MM.1S (cell line): ENCODE measurements at regions not wholly inside any gene's neighbourhood (a gene's known extent, or its start where the extent isn't known, plus 50 kb on each side); places are given as distances from the start of the nearest gene placed in this dataset.

Experiments used
- DNase-seq: peaks from one replicate; pipeline ENCODE4 v3.0.0-alpha.2; 2015
- H2AFZ ChIP-seq: fragments of 300-600 bp; sonication (generic); 2 replicates; pipeline ENCODE4 v1.6.0; 2016; ENCODE audit warnings: antibody characterized with exemption, low read length
- H3F3A ChIP-seq: fragments of 300-600 bp; sonication (generic); 2 replicates; pipeline ENCODE4 v1.6.1; 2016; ENCODE audit warnings: mild to moderate bottlenecking, antibody characterized with exemption, low read length, moderate library complexity, mixed read lengths; ENCODE audit not compliant: insufficient read depth
- H3K27ac ChIP-seq: fragments of 300-600 bp; sonication (generic); 2 replicates; pipeline ENCODE4 v1.5.1; 2016; ENCODE audit warnings: mild to moderate bottlenecking, low read length
- H3K27me3 ChIP-seq: fragments of 300-600 bp; sonication (generic); replicated peaks from 2 replicates; pipeline ENCODE4 v1.6.0; 2016; ENCODE audit warnings: low read length; ENCODE audit not compliant: insufficient read depth
- H3K36me3 ChIP-seq: fragments of 300-600 bp; sonication (generic); replicated peaks from 2 replicates; pipeline ENCODE4 v1.6.1; 2016; ENCODE audit warnings: mild to moderate bottlenecking, low read length, mixed read lengths; ENCODE audit not compliant: insufficient read depth
- H3K4me1 ChIP-seq: fragments of 300-600 bp; sonication (generic); 2 replicates; pipeline ENCODE4 v1.6.1; 2016; ENCODE audit warnings: low read length, mixed read lengths
- H3K4me2 ChIP-seq: fragments of 300-600 bp; sonication (generic); 2 replicates; pipeline ENCODE4 v1.6.0; 2016; ENCODE audit warnings: low read depth, low read length
- H3K4me3 ChIP-seq: fragments of 300-600 bp; sonication (generic); 2 replicates; pipeline ENCODE4 v1.5.1; 2016; ENCODE audit warnings: low read length, mixed read lengths
- H3K79me2 ChIP-seq: fragments of 300-600 bp; sonication (generic); 2 replicates; pipeline ENCODE4 v1.6.1; 2016; ENCODE audit warnings: mixed run types, low read length, mixed read lengths
- H3K9ac ChIP-seq: fragments of 300-600 bp; sonication (generic); 2 replicates; pipeline ENCODE4 v1.6.1; 2016; ENCODE audit warnings: low read length, mixed read lengths
- H3K9me2 ChIP-seq: fragments of 300-600 bp; sonication (generic); replicated peaks from 2 replicates; pipeline ENCODE4 v1.6.1; 2016; ENCODE audit warnings: mild to moderate bottlenecking, low read length, mixed read lengths; ENCODE audit not compliant: insufficient read depth
- H3K9me3 ChIP-seq: fragments of 300-600 bp; sonication (generic); replicated peaks from 2 replicates; pipeline ENCODE4 v1.6.1; 2016; ENCODE audit warnings: mild to moderate bottlenecking, low read length, mixed read lengths; ENCODE audit not compliant: insufficient read depth
- H4K20me1 ChIP-seq: fragments of 300-600 bp; sonication (generic); 2 replicates; pipeline ENCODE4 v1.6.1; 2016; ENCODE audit warnings: mild to moderate bottlenecking, low read length, moderate library complexity, mixed read lengths; ENCODE audit not compliant: insufficient read depth
- CTCF ChIP-seq: fragments of 300-600 bp; sonication (generic); IDR thresholded peaks from 2 replicates; pipeline ENCODE4 v1.5.1; 2016; ENCODE audit warnings: antibody characterized with exemption, low read length, mixed read lengths
- EZH2 ChIP-seq: fragments of 300-600 bp; sonication (generic); optimal IDR thresholded peaks from 2 replicates; pipeline ENCODE3; 2017; ENCODE audit warnings: low read depth, mild to moderate bottlenecking, antibody characterized with exemption, low read length, mixed read lengths
- EZH2phosphoT487 ChIP-seq: fragments of 300-600 bp; sonication (generic); IDR thresholded peaks from 2 replicates; pipeline ENCODE4 v1.6.1; 2018; ENCODE audit warnings: antibody characterized with exemption, low read length

GRCh38 chr12:24084800-24085199, 135.3 kb upstream of the SOX5 start:
- no peak for DNase-seq
- Histone ChIP-seq H3K4me3 (no peak overlapping the region), H2AFZ (no peak overlapping the region), H3K27ac (no peak overlapping the region), H3K36me3 (no peaks in the 10 kb centered on the region), H3K9me3 (no peaks in the 10 kb centered on the region), H3K9me2 (no peaks in the 10 kb centered on the region), H3F3A (no peaks in the 10 kb centered on the region), H4K20me1 (no peaks in the 10 kb centered on the region), H3K4me1 (no peaks in the 10 kb centered on the region), H3K27me3 (no peaks in the 10 kb centered on the region), H3K9ac (no peak overlapping the region), H3K79me2 (no peaks in the 10 kb centered on the region), H3K4me2 (no peak overlapping the region)
- TF ChIP-seq EZH2phosphoT487 (no peak), EZH2 (no peak), CTCF (no peak)

GRCh38 chr12:24083838-24084237, 134.4 kb upstream of the SOX5 start:
- TF ChIP-seq CTCF (no peak), EZH2 (no peak), EZH2phosphoT487 (no peak)
- no peaks in the 10 kb centered on the region for H3K27me3 ChIP-seq
- H3K4me3 ChIP-seq, result no peak overlapping the region
- H3K36me3 ChIP-seq, result no peaks in the 10 kb centered on the region
- H3K27ac ChIP-seq, result no peak overlapping the region
- H3K9ac ChIP-seq, result no peak overlapping the region
- H3K4me2 ChIP-seq, result no peak overlapping the region
- H4K20me1 ChIP-seq, result no peaks in the 10 kb centered on the region
- H3F3A ChIP-seq, result no peaks in the 10 kb centered on the region
- H3K4me1 ChIP-seq, result no peaks in the 10 kb centered on the region
- no peak for DNase-seq
- no peaks in the 10 kb centered on the region for H3K9me2 ChIP-seq
- no peaks in the 10 kb centered on the region for H3K9me3 ChIP-seq
- no peak overlapping the region for H2AFZ ChIP-seq
- H3K79me2 ChIP-seq, result no peaks in the 10 kb centered on the region

- TF ChIP-seq EZH2, result no peak
- TF ChIP-seq CTCF, result no peak
- TF ChIP-seq EZH2phosphoT487, result no peak
- Histone ChIP-seq H2AFZ (no peak overlapping the region), H3F3A (no peaks in the 10 kb centered on the region), H3K9me2 (no peaks in the 10 kb centered on the region), H3K27me3 (no peaks in the 10 kb centered on the region), H3K9me3 (no peaks in the 10 kb centered on the region), H3K27ac (no peak overlapping the region), H3K4me2 (no peak overlapping the region), H3K79me2 (no peaks in the 10 kb centered on the region), H3K4me1 (no peaks in the 10 kb centered on the region), H4K20me1 (no peaks in the 10 kb centered on the region), H3K4me3 (no peak overlapping the region), H3K36me3 (no peaks in the 10 kb centered on the region), H3K9ac (no peak overlapping the region)
- no peak for DNase-seq
These were observed 132.1 kb upstream of the SOX5 start for GRCh38 chr12:24081606-24082005.
